H1 (cell line): ENCODE measurements at regions not wholly inside any gene's neighbourhood (a gene's known extent, or its start where the extent isn't known, plus 50 kb on each side); places are given as distances from the start of the nearest gene placed in this dataset.

Experiments used
- ATF3 ChIP-seq: IDR thresholded peaks from 2 replicates; pipeline ENCODE4 v1.6.1; 2011; ENCODE audit warnings: low read depth, mild to moderate bottlenecking, low read length; ENCODE audit not compliant: insufficient read depth
- CHD1 ChIP-seq: IDR thresholded peaks from 2 replicates; pipeline ENCODE4 v1.6.1; 2012; ENCODE audit warnings: low read depth, low read length, improper control_type of control experiment
- CHD2 ChIP-seq: IDR thresholded peaks from 2 replicates; pipeline ENCODE4 v1.6.1; 2012; ENCODE audit warnings: low read length, improper control_type of control experiment
- CTCF ChIP-seq, 3 experiments: IDR thresholded peaks; 1 replicate in 2 of 3; 2 replicates in 1 of 3; pipeline versions ENCODE4 v1.5.1 to v1.6.1; 2011; ENCODE audit warnings: low read length in 3 of 3, mild to moderate bottlenecking in 3 of 3, inconsistent platforms in 2 of 3, low read depth in 1 of 3, moderate library complexity in 1 of 3; ENCODE audit not compliant: insufficient read depth in 1 of 3; ENCODE audit errors: control extremely low read depth in 1 of 3
- EZH2 ChIP-seq: fragments of 200-600 bp; sonication (generic); IDR thresholded peaks from 2 replicates; pipeline ENCODE4 v1.7.1; 2012; ENCODE audit warnings: low read depth, mild to moderate bottlenecking, moderate library complexity, low read length, inconsistent platforms; ENCODE audit not compliant: severe bottlenecking
- FOSL1 ChIP-seq: IDR thresholded peaks from 2 replicates; pipeline ENCODE4 v1.6.1; 2011; ENCODE audit warnings: mild to moderate bottlenecking, low read depth, low read length, moderate library complexity; ENCODE audit not compliant: insufficient read depth
- GABPA ChIP-seq: IDR thresholded peaks from 2 replicates; pipeline ENCODE4 v1.6.1; 2011; ENCODE audit warnings: mild to moderate bottlenecking, low read length, moderate library complexity, borderline replicate concordance; ENCODE audit not compliant: insufficient read depth
- HDAC6 ChIP-seq: IDR thresholded peaks from one replicate; pipeline ENCODE4 v1.7.1; 2012; ENCODE audit warnings: low read depth, mild to moderate bottlenecking, inconsistent platforms, low read length, moderate library complexity
- POLR2A ChIP-seq, 2 experiments: IDR thresholded peaks; 1 replicate in 1 of 2; 2 replicates in 1 of 2; pipeline ENCODE4 v1.6.1; 2011; ENCODE audit warnings: low read depth in 2 of 2, low read length in 2 of 2, mild to moderate bottlenecking in 2 of 2; ENCODE audit errors: control extremely low read depth in 1 of 2
- RAD21 ChIP-seq, 2 experiments: IDR thresholded peaks in 1 of 2; conservative IDR thresholded peaks in 1 of 2; 2 replicates each; pipeline ENCODE4 v1.6.1; 2011; ENCODE audit warnings: low read depth in 2 of 2, low read length in 2 of 2, improper control_type of control experiment in 1 of 2, inconsistent platforms in 1 of 2, mild to moderate bottlenecking in 1 of 2, moderate library complexity in 1 of 2
- RXRA ChIP-seq: IDR thresholded peaks from 2 replicates; pipeline ENCODE4 v1.6.1; 2011; ENCODE audit warnings: low read depth, mild to moderate bottlenecking, low read length, moderate library complexity; ENCODE audit not compliant: insufficient read depth
- TAF1 ChIP-seq: IDR thresholded peaks from 2 replicates; pipeline ENCODE4 v1.6.1; 2011; ENCODE audit warnings: mild to moderate bottlenecking, low read depth, low read length
- TEAD4 ChIP-seq: IDR thresholded peaks from 2 replicates; pipeline ENCODE4 v1.6.1; 2012; ENCODE audit warnings: low read depth, low read length, inconsistent platforms, mixed read lengths

GRCh38 chr4:158035662-158036195, 137.1 kb downstream of the GASK1B start:
- no peak for TF ChIP-seq CTCF (IDR thresholded peaks at IDR 0.05; ENCODE audit: control extremely low read depth in 1 of 3, insufficient read depth in 1 of 3, low read depth in 1 of 3, low read length in 3 of 3)
- TF ChIP-seq ATF3, result no peak
- no peak for TF ChIP-seq CHD1
- no peak for TF ChIP-seq EZH2
- TF ChIP-seq TAF1, result no peak
- no peak for TF ChIP-seq RAD21 (IDR thresholded peaks at IDR 0.05 in 1 of 2, conservative IDR thresholded peaks at IDR 0.05 in 1 of 2; ENCODE audit: low read depth in 2 of 2, low read length in 2 of 2)
- TF ChIP-seq POLR2A (IDR thresholded peaks at IDR 0.05; ENCODE audit: control extremely low read depth in 1 of 2, low read depth in 2 of 2, low read length in 2 of 2), result no peak
- TF ChIP-seq CHD2, result no peak
- TF ChIP-seq TEAD4, result no peak
- no peak for TF ChIP-seq RXRA
- no peak for TF ChIP-seq HDAC6
- TF ChIP-seq GABPA, result no peak
- no peak for TF ChIP-seq FOSL1
